Keratinocyte (primary cell): ENCODE measurements at regions not wholly inside any gene's neighbourhood (a gene's known extent, or its start where the extent isn't known, plus 50 kb on each side); places are given as distances from the start of the nearest gene placed in this dataset.

ENCODE experiments used
- DNase-seq: peaks from one replicate; pipeline ENCODE4 v3.0.0-alpha.2; 2011; ENCODE audit warnings: low read depth, missing footprints, low spot score
- FAIRE-seq: peaks from 2 replicates; lab custom pipeline; 2011; peaks lifted over from hg19 to GRCh38; lab: Jason Lieb, UNC
- H2AFZ ChIP-seq: 2 replicates; pipeline ENCODE4 v1.6.0; 2012; ENCODE audit warnings: low read length, control low read depth, inconsistent platforms; ENCODE audit not compliant: control insufficient read depth
- H3K27ac ChIP-seq: 2 replicates; pipeline ENCODE4 v1.5.1; 2011; ENCODE audit warnings: low read length; ENCODE audit not compliant: control insufficient read depth, insufficient read depth
- H3K27me3 ChIP-seq: 3 replicates; pipeline ENCODE4 v1.6.0; 2011; ENCODE audit warnings: low read length; ENCODE audit not compliant: control insufficient read depth, insufficient read depth; ENCODE audit errors: extremely low read depth
- H3K36me3 ChIP-seq, 2 experiments: 2 replicates in 1 of 2; 3 replicates in 1 of 2; pipeline ENCODE4 v1.5.1; 2011; ENCODE audit warnings: low read length in 2 of 2, mild to moderate bottlenecking in 1 of 2; ENCODE audit not compliant: control insufficient read depth in 2 of 2, insufficient read depth in 2 of 2; ENCODE audit errors: extremely low read depth in 1 of 2
- H3K4me1 ChIP-seq: 3 replicates; pipeline ENCODE4 v1.5.1; 2011; ENCODE audit warnings: low read length; ENCODE audit not compliant: control insufficient read depth, insufficient read depth; ENCODE audit errors: extremely low read depth
- H3K4me2 ChIP-seq: 3 replicates; pipeline ENCODE4 v1.6.0; 2011; ENCODE audit warnings: low read depth, low read length; ENCODE audit not compliant: control insufficient read depth, insufficient read depth; ENCODE audit errors: extremely low read depth
- H3K4me3 ChIP-seq, 3 experiments: fragments of 200-600 bp in 1 of 3; sonication (generic) in 1 of 3; 2 replicates in 2 of 3; 3 replicates in 1 of 3; pipeline ENCODE4 v1.5.1; 2011 to 2016; ENCODE audit warnings: low read length in 3 of 3, mild to moderate bottlenecking in 3 of 3, control low read depth in 2 of 3, inconsistent platforms in 1 of 3, low read depth in 1 of 3, mixed read lengths in 1 of 3, mixed run types in 1 of 3, moderate library complexity in 1 of 3; ENCODE audit not compliant: control insufficient read depth in 2 of 3, insufficient read depth in 2 of 3; ENCODE audit errors: extremely low read depth in 1 of 3
- H3K79me2 ChIP-seq: 2 replicates; pipeline ENCODE4 v1.6.0; 2012; ENCODE audit warnings: low read length; ENCODE audit not compliant: control insufficient read depth, insufficient read depth
- H3K9ac ChIP-seq: 3 replicates; pipeline ENCODE4 v1.6.0; 2011; ENCODE audit warnings: low read length; ENCODE audit not compliant: control insufficient read depth, insufficient read depth; ENCODE audit errors: extremely low read depth
- H3K9me1 ChIP-seq: 3 replicates; pipeline ENCODE4 v1.6.0; 2011; ENCODE audit warnings: low read length; ENCODE audit not compliant: control insufficient read depth, insufficient read depth; ENCODE audit errors: extremely low read depth
- H3K9me3 ChIP-seq: 2 replicates; pipeline ENCODE4 v1.5.1; 2012; ENCODE audit warnings: low read depth, low read length; ENCODE audit not compliant: control insufficient read depth
- H4K20me1 ChIP-seq: 3 replicates; pipeline ENCODE4 v1.6.0; 2011; ENCODE audit warnings: low read length; ENCODE audit not compliant: control insufficient read depth, insufficient read depth; ENCODE audit errors: extremely low read depth
- EZH2 ChIP-seq: IDR thresholded peaks from one replicate; pipeline ENCODE4 v1.6.1; 2012; ENCODE audit warnings: inconsistent platforms, mild to moderate bottlenecking, low read length, moderate library complexity
- dilution Hi-C: fragments of 300-500 bp; cut with MboI; formaldehyde crosslinking; loops from one replicate; pipeline ENCODE4 v1.7.0; 2020; ENCODE audit warnings: low sequenced_read_pairs; ENCODE audit not compliant: extremely low pct_ligation_motif_present
- TF ChIP-seq, protein P1 (sequence below), 3 experiments: IDR thresholded peaks in 1 of 3; conservative IDR thresholded peaks in 1 of 3; optimal IDR thresholded peaks in 1 of 3; 2 replicates in 2 of 3; 3 replicates in 1 of 3; pipeline versions ENCODE3 to v1.5.1; 2011; ENCODE audit warnings: low read length in 3 of 3, mild to moderate bottlenecking in 3 of 3, moderate library complexity in 2 of 3, control low read depth in 1 of 3, inconsistent platforms in 1 of 3; ENCODE audit not compliant: insufficient read depth in 2 of 3; ENCODE audit errors: extremely low read depth in 1 of 3

GRCh38 chr18:3350021-3350420, 88.1 kb downstream of the MYL12B start:
- no peaks in the 10 kb centered on the region for H3K9me3 ChIP-seq
- H3K9me1 ChIP-seq: no peaks in the 10 kb centered on the region
- no peaks in the 10 kb centered on the region for H3K79me2 ChIP-seq
- TF ChIP-seq EZH2: no peak
- TF ChIP-seq, protein P1, sequence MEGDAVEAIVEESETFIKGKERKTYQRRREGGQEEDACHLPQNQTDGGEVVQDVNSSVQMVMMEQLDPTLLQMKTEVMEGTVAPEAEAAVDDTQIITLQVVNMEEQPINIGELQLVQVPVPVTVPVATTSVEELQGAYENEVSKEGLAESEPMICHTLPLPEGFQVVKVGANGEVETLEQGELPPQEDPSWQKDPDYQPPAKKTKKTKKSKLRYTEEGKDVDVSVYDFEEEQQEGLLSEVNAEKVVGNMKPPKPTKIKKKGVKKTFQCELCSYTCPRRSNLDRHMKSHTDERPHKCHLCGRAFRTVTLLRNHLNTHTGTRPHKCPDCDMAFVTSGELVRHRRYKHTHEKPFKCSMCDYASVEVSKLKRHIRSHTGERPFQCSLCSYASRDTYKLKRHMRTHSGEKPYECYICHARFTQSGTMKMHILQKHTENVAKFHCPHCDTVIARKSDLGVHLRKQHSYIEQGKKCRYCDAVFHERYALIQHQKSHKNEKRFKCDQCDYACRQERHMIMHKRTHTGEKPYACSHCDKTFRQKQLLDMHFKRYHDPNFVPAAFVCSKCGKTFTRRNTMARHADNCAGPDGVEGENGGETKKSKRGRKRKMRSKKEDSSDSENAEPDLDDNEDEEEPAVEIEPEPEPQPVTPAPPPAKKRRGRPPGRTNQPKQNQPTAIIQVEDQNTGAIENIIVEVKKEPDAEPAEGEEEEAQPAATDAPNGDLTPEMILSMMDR (optimal IDR thresholded peaks at IDR 0.05 in 1 of 3, IDR thresholded peaks at IDR 0.05 in 1 of 3, conservative IDR thresholded peaks at IDR 0.05 in 1 of 3; ENCODE audit: extremely low read depth in 1 of 3, insufficient read depth in 2 of 3, low read length in 3 of 3): no peak
- peak overlapping the region; percentile 63 for H3K9ac ChIP-seq
- H3K4me2 ChIP-seq: peak overlapping the region; percentile 35
- H3K27me3 ChIP-seq: no peaks in the 10 kb centered on the region
- peak overlapping the region; percentile 93 for H3K27ac ChIP-seq
- no peaks in the 10 kb centered on the region for H4K20me1 ChIP-seq
- no peaks in the 10 kb centered on the region for H3K36me3 ChIP-seq
- H3K4me1 ChIP-seq: peaks cover 49% of the 10 kb centered on the region
- DNase-seq (no peak), FAIRE-seq (no peak)
- dilution Hi-C loops: no loop called here
- no peak overlapping the region for H2AFZ ChIP-seq
- no peak overlapping the region for H3K4me3 ChIP-seq

GRCh38 chr18:3350566-3351527, 88.9 kb downstream of the MYL12B start:
- Histone ChIP-seq H3K9me3 (no peaks in the 10 kb centered on the region), H3K9ac (peak overlapping the region; percentile 63), H4K20me1 (no peaks in the 10 kb centered on the region), H3K36me3 (no peaks in the 10 kb centered on the region), H3K4me3 (peak overlapping the region in 2 of 3 experiments; percentile 12 to 51), H3K4me2 (peak overlapping the region; percentile 79), H2AFZ (peak overlapping the region; percentile 37), H3K9me1 (no peaks in the 10 kb centered on the region), H3K4me1 (peaks cover 41% of the 10 kb centered on the region), H3K79me2 (no peaks in the 10 kb centered on the region), H3K27me3 (no peaks in the 10 kb centered on the region), H3K27ac (peak overlapping the region; percentile 93)
- TF ChIP-seq, protein P1 (optimal IDR thresholded peaks at IDR 0.05 in 1 of 3, IDR thresholded peaks at IDR 0.05 in 1 of 3, conservative IDR thresholded peaks at IDR 0.05 in 1 of 3; ENCODE audit: extremely low read depth in 1 of 3, insufficient read depth in 2 of 3, low read length in 3 of 3): no peak
- TF ChIP-seq EZH2: no peak
- FAIRE-seq (peak; percentile 99), DNase-seq (peak; percentile 77)
- dilution Hi-C loops: no loop called here
